Upper lobe of left lung (tissue), 4 donors: ENCODE measurements at regions not wholly inside any gene's neighbourhood (a gene's known extent, or its start where the extent isn't known, plus 50 kb on each side); places are given as distances from the start of the nearest gene placed in this dataset.

Source experiments
- POLR2A ChIP-seq, 4 donors: fragments of 450-650 bp; IDR thresholded peaks; one replicate each; pipeline ENCODE4 v1.5.1; 2016 to 2017; ENCODE audit warnings: antibody characterized with exemption in 4 of 4, mild to moderate bottlenecking in 2 of 4
- POLR2AphosphoS5 ChIP-seq, 2 donors: sonication (generic); formaldehyde crosslinking; IDR thresholded peaks; one replicate each; pipeline ENCODE4 v1.5.1; 2017; ENCODE audit warnings: antibody characterized with exemption in 2 of 2
- TF ChIP-seq, protein P1 (sequence below), 6 experiments: fragments of 450-650 bp in 4 of 6; fragments of 200-600 bp in 2 of 6; sonication (generic) in 2 of 6; IDR thresholded peaks; one replicate each; pipeline ENCODE4 v1.5.1; 2016 to 2019; ENCODE audit warnings: antibody characterized with exemption in 6 of 6

DNA sequence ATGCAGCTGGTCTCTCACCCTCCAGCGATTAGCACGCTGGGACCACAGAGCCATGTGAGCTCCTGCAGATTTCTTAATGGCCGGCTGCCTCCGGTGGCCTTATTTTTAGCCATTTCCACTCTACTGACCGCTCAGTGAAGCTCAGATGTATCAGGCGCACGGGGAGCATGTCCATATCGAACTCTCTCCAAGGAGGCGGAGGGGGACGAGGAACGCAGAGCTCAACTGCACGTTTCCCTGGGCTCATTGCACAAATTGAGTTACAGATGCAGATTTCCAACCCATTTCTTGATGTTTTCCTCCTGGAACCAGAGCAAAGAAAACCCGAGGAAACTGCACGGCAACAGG, 207.1 kb downstream of the CTTN start:
- TF ChIP-seq, protein P1, sequence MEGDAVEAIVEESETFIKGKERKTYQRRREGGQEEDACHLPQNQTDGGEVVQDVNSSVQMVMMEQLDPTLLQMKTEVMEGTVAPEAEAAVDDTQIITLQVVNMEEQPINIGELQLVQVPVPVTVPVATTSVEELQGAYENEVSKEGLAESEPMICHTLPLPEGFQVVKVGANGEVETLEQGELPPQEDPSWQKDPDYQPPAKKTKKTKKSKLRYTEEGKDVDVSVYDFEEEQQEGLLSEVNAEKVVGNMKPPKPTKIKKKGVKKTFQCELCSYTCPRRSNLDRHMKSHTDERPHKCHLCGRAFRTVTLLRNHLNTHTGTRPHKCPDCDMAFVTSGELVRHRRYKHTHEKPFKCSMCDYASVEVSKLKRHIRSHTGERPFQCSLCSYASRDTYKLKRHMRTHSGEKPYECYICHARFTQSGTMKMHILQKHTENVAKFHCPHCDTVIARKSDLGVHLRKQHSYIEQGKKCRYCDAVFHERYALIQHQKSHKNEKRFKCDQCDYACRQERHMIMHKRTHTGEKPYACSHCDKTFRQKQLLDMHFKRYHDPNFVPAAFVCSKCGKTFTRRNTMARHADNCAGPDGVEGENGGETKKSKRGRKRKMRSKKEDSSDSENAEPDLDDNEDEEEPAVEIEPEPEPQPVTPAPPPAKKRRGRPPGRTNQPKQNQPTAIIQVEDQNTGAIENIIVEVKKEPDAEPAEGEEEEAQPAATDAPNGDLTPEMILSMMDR (IDR thresholded peaks at IDR 0.05): no peak
- TF ChIP-seq POLR2AphosphoS5 (IDR thresholded peaks at IDR 0.05) (no peak), POLR2A (IDR thresholded peaks at IDR 0.05) (no peak)
